ENCODE measurements at regions not wholly inside any gene's neighbourhood (a gene's known extent, or its start where the extent isn't known, plus 50 kb on each side); places are given as distances from the start of the nearest gene placed in this dataset.

DNA sequence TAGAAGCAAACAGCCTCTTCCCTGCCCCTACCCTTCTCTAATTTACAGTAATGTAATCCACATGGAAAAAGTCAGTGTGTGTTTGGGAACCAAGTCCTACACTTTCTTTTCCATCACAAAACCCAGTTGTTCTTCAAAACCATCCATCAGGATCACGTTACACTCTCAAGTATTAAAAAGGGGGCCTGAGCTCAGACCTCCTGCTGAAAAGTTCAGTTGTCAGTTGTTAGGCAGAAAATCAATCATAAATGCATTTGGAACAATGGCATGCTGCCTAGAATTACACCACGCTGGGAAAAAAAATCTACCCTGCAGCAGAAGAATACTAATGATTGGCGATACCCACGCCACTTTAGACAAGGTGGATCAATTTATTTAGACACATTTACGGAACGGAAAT lies 236.5 kb downstream of the PARM1 start:
- Histone ChIP-seq H3K9ac (ENCODE audit: control insufficient read depth, extremely low read depth, insufficient read depth, low read length) (no peak overlapping the region), H4K20me1 (ENCODE audit: control insufficient read depth, extremely low read depth, insufficient read depth, low read length) (no peaks in the 10 kb centered on the region), H3K4me3 (ENCODE audit: control insufficient read depth in 2 of 3, extremely low read depth in 1 of 3, insufficient read depth in 2 of 3, low read depth in 1 of 3, low read length in 3 of 3) (no peak overlapping the region), H3K79me2 (ENCODE audit: control insufficient read depth, insufficient read depth, low read length) (no peaks in the 10 kb centered on the region), H3K27me3 (ENCODE audit: control insufficient read depth, extremely low read depth, insufficient read depth, low read length) (no peaks in the 10 kb centered on the region), H3K9me3 (ENCODE audit: control insufficient read depth, low read depth, low read length) (no peaks in the 10 kb centered on the region), H2AFZ (ENCODE audit: control insufficient read depth, low read length) (no peak overlapping the region), H3K36me3 (ENCODE audit: control insufficient read depth in 2 of 2, extremely low read depth in 1 of 2, insufficient read depth in 2 of 2, low read length in 2 of 2) (no peaks in the 10 kb centered on the region), H3K4me2 (ENCODE audit: control insufficient read depth, extremely low read depth, insufficient read depth, low read depth, low read length) (no peak overlapping the region), H3K27ac (ENCODE audit: control insufficient read depth, insufficient read depth, low read length) (no peak overlapping the region), H3K9me1 (ENCODE audit: control insufficient read depth, extremely low read depth, insufficient read depth, low read length) (no peaks in the 10 kb centered on the region), H3K4me1 (ENCODE audit: control insufficient read depth, extremely low read depth, insufficient read depth, low read length) (no peaks in the 10 kb centered on the region)
- TF ChIP-seq EZH2 (IDR thresholded peaks at IDR 0.05; ENCODE audit: low read length), result no peak
- TF ChIP-seq, protein P1, sequence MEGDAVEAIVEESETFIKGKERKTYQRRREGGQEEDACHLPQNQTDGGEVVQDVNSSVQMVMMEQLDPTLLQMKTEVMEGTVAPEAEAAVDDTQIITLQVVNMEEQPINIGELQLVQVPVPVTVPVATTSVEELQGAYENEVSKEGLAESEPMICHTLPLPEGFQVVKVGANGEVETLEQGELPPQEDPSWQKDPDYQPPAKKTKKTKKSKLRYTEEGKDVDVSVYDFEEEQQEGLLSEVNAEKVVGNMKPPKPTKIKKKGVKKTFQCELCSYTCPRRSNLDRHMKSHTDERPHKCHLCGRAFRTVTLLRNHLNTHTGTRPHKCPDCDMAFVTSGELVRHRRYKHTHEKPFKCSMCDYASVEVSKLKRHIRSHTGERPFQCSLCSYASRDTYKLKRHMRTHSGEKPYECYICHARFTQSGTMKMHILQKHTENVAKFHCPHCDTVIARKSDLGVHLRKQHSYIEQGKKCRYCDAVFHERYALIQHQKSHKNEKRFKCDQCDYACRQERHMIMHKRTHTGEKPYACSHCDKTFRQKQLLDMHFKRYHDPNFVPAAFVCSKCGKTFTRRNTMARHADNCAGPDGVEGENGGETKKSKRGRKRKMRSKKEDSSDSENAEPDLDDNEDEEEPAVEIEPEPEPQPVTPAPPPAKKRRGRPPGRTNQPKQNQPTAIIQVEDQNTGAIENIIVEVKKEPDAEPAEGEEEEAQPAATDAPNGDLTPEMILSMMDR (optimal IDR thresholded peaks at IDR 0.05 in 1 of 3, IDR thresholded peaks at IDR 0.05 in 1 of 3, conservative IDR thresholded peaks at IDR 0.05 in 1 of 3; ENCODE audit: extremely low read depth in 1 of 3, insufficient read depth in 2 of 3, low read length in 3 of 3), result no peak
- dilution Hi-C loops (cut with MboI; ENCODE audit: extremely low pct_ligation_motif_present, low sequenced_read_pairs), result no loop called here
- FAIRE-seq (no peak), DNase-seq (ENCODE audit: low read depth, low spot score) (no peak)

DNA sequence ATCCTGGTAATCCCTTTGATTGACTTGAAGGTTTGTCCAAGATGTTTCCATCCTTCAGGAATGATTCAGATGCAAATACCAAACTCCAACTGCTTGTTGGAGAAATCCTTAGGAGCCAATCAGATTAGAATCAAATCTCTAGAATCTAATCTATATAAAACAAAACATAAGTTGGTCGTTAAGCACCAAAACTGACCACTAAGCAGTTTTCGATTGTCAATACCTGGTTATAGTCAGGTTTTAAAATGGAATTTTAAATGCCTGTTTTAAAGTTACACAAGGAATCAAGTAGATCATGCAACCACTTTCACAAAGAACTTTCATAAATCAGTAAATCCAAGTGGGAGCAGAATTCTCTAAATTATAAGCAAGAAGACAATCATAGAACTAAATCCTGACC lies 236.1 kb downstream of the PARM1 start:
- no peaks in the 10 kb centered on the region for H3K36me3 ChIP-seq (ENCODE audit: control insufficient read depth in 2 of 2, extremely low read depth in 1 of 2, insufficient read depth in 2 of 2, low read length in 2 of 2)
- no peak for FAIRE-seq
- no peaks in the 10 kb centered on the region for H4K20me1 ChIP-seq (ENCODE audit: control insufficient read depth, extremely low read depth, insufficient read depth, low read length)
- H3K9me1 ChIP-seq (ENCODE audit: control insufficient read depth, extremely low read depth, insufficient read depth, low read length), result no peaks in the 10 kb centered on the region
- no peak for DNase-seq (ENCODE audit: low read depth, low spot score)
- no peaks in the 10 kb centered on the region for H3K4me1 ChIP-seq (ENCODE audit: control insufficient read depth, extremely low read depth, insufficient read depth, low read length)
- no peak overlapping the region for H2AFZ ChIP-seq (ENCODE audit: control insufficient read depth, low read length)
- dilution Hi-C loops (cut with MboI; ENCODE audit: extremely low pct_ligation_motif_present, low sequenced_read_pairs), result no loop called here
- H3K9me3 ChIP-seq (ENCODE audit: control insufficient read depth, low read depth, low read length), result no peaks in the 10 kb centered on the region
- no peak overlapping the region for H3K4me3 ChIP-seq (ENCODE audit: control insufficient read depth in 2 of 3, extremely low read depth in 1 of 3, insufficient read depth in 2 of 3, low read depth in 1 of 3, low read length in 3 of 3)
- H3K4me2 ChIP-seq (ENCODE audit: control insufficient read depth, extremely low read depth, insufficient read depth, low read depth, low read length), result no peak overlapping the region
- H3K27ac ChIP-seq (ENCODE audit: control insufficient read depth, insufficient read depth, low read length), result no peak overlapping the region
- no peaks in the 10 kb centered on the region for H3K79me2 ChIP-seq (ENCODE audit: control insufficient read depth, insufficient read depth, low read length)
- H3K27me3 ChIP-seq (ENCODE audit: control insufficient read depth, extremely low read depth, insufficient read depth, low read length), result no peaks in the 10 kb centered on the region
- TF ChIP-seq, protein P1 (optimal IDR thresholded peaks at IDR 0.05 in 1 of 3, IDR thresholded peaks at IDR 0.05 in 1 of 3, conservative IDR thresholded peaks at IDR 0.05 in 1 of 3; ENCODE audit: extremely low read depth in 1 of 3, insufficient read depth in 2 of 3, low read length in 3 of 3), result no peak
- TF ChIP-seq EZH2 (IDR thresholded peaks at IDR 0.05; ENCODE audit: low read length), result no peak
- H3K9ac ChIP-seq (ENCODE audit: control insufficient read depth, extremely low read depth, insufficient read depth, low read length), result no peak overlapping the region

Data from keratinocyte (primary cell).